ENCODE measurements at regions not wholly inside any gene's neighbourhood (a gene's known extent, or its start where the extent isn't known, plus 50 kb on each side); places are given as distances from the start of the nearest gene placed in this dataset.

- BruUV-seq (replicated peaks) = no TSS peak
- POLR2A ChIA-PET (ENCODE audit: unreplicated experiment) = no interaction called here
- H3K9me3 ChIP-seq (ENCODE audit: low read length) = no peaks in the 10 kb centered on the region
- no peaks in the 10 kb centered on the region for H3K9me2 ChIP-seq (replicated peaks; ENCODE audit: low read length)
- H3K4me3 ChIP-seq (ENCODE audit: low read length) = no peak overlapping the region
- H3K79me2 ChIP-seq (ENCODE audit: low read length) = no peaks in the 10 kb centered on the region
- no peak overlapping the region for H3K4me2 ChIP-seq (ENCODE audit: low read length)
- H3K27me3 ChIP-seq (ENCODE audit: low read length) = no peaks in the 10 kb centered on the region
- TF ChIP-seq CTCF (conservative IDR thresholded peaks at IDR 0.05; ENCODE audit: low read depth, low read length) (no peak), EZH2phosphoT487 (IDR thresholded peaks at IDR 0.05; ENCODE audit: borderline replicate concordance, low read length) (no peak), EZH2 (IDR thresholded peaks at IDR 0.05; ENCODE audit: low read length, unreplicated experiment) (no peak)
- no peaks in the 10 kb centered on the region for H3F3A ChIP-seq (ENCODE audit: low read length, unreplicated experiment)
- no peak overlapping the region for H3K9ac ChIP-seq (ENCODE audit: low read length)
- DNase-seq (no peak), ATAC-seq (no peak)
- H3K36me3 ChIP-seq (ENCODE audit: low read depth, low read length) = no peaks in the 10 kb centered on the region
- CTCF ChIA-PET = no interaction called here
- no peaks in the 10 kb centered on the region for H3K4me1 ChIP-seq (ENCODE audit: insufficient read depth, low read length)
- H4K20me1 ChIP-seq (ENCODE audit: low read length) = no peaks in the 10 kb centered on the region
- H3K27ac ChIP-seq (ENCODE audit: low read length) = no peak overlapping the region
- no peak overlapping the region for H2AFZ ChIP-seq (ENCODE audit: low read length)
- intact Hi-C loops (cut with micrococcal nuclease) = no loop called here
These were observed 295.7 kb downstream of the PPARGC1A start for GRCh38 chr4:23594125-23594524.

GRCh38 chr4:23590431-23590830 lies 299.4 kb downstream of the PPARGC1A start:
- H3K36me3 ChIP-seq (ENCODE audit: low read depth, low read length) = no peaks in the 10 kb centered on the region
- ATAC-seq (no peak), DNase-seq (no peak)
- no peak overlapping the region for H3K27ac ChIP-seq (ENCODE audit: low read length)
- no peaks in the 10 kb centered on the region for H3K4me1 ChIP-seq (ENCODE audit: insufficient read depth, low read length)
- no peak overlapping the region for H3K4me3 ChIP-seq (ENCODE audit: low read length)
- no peak overlapping the region for H3K4me2 ChIP-seq (ENCODE audit: low read length)
- no peaks in the 10 kb centered on the region for H4K20me1 ChIP-seq (ENCODE audit: low read length)
- H3K27me3 ChIP-seq (ENCODE audit: low read length) = no peaks in the 10 kb centered on the region
- H3F3A ChIP-seq (ENCODE audit: low read length, unreplicated experiment) = no peaks in the 10 kb centered on the region
- POLR2A ChIA-PET (ENCODE audit: unreplicated experiment) = no interaction called here
- intact Hi-C loops (cut with micrococcal nuclease) = no loop called here
- H3K9me2 ChIP-seq (replicated peaks; ENCODE audit: low read length) = no peaks in the 10 kb centered on the region
- BruUV-seq (replicated peaks) = no TSS peak
- TF ChIP-seq CTCF (conservative IDR thresholded peaks at IDR 0.05; ENCODE audit: low read depth, low read length) (no peak), EZH2 (IDR thresholded peaks at IDR 0.05; ENCODE audit: low read length, unreplicated experiment) (no peak), EZH2phosphoT487 (IDR thresholded peaks at IDR 0.05; ENCODE audit: borderline replicate concordance, low read length) (no peak)
- H3K9me3 ChIP-seq (ENCODE audit: low read length) = no peaks in the 10 kb centered on the region
- H3K79me2 ChIP-seq (ENCODE audit: low read length) = no peaks in the 10 kb centered on the region
- H2AFZ ChIP-seq (ENCODE audit: low read length) = no peak overlapping the region
- no peak overlapping the region for H3K9ac ChIP-seq (ENCODE audit: low read length)
- CTCF ChIA-PET = no interaction called here

GRCh38 chr4:23584024-23584423 lies 305.8 kb downstream of the PPARGC1A start:
- no peak overlapping the region for H3K4me2 ChIP-seq (ENCODE audit: low read length)
- DNase-seq = no peak
- H3F3A ChIP-seq (ENCODE audit: low read length, unreplicated experiment) = no peaks in the 10 kb centered on the region
- H3K4me3 ChIP-seq (ENCODE audit: low read length) = no peak overlapping the region
- H3K9me2 ChIP-seq (replicated peaks; ENCODE audit: low read length) = no peaks in the 10 kb centered on the region
- no TSS peak for BruUV-seq (replicated peaks)
- POLR2A ChIA-PET (ENCODE audit: unreplicated experiment) = no interaction called here
- H3K79me2 ChIP-seq (ENCODE audit: low read length) = no peaks in the 10 kb centered on the region
- H4K20me1 ChIP-seq (ENCODE audit: low read length) = no peaks in the 10 kb centered on the region
- ATAC-seq = no peak
- H2AFZ ChIP-seq (ENCODE audit: low read length) = no peak overlapping the region
- H3K27ac ChIP-seq (ENCODE audit: low read length) = no peak overlapping the region
- no peaks in the 10 kb centered on the region for H3K27me3 ChIP-seq (ENCODE audit: low read length)
- H3K9me3 ChIP-seq (ENCODE audit: low read length) = no peaks in the 10 kb centered on the region
- no peaks in the 10 kb centered on the region for H3K36me3 ChIP-seq (ENCODE audit: low read depth, low read length)
- TF ChIP-seq EZH2 (IDR thresholded peaks at IDR 0.05; ENCODE audit: low read length, unreplicated experiment) = no peak
- H3K9ac ChIP-seq (ENCODE audit: low read length) = no peak overlapping the region
- CTCF ChIA-PET = no interaction called here
- intact Hi-C loops (cut with micrococcal nuclease) = no loop called here
- H3K4me1 ChIP-seq (ENCODE audit: insufficient read depth, low read length) = no peaks in the 10 kb centered on the region

Measured in PC-3 (cell line).